Jurkat, Clone E6-1 (cell line): ENCODE measurements at regions not wholly inside any gene's neighbourhood (a gene's known extent, or its start where the extent isn't known, plus 50 kb on each side); places are given as distances from the start of the nearest gene placed in this dataset.
"Not testable (repeated sequence)": the region's sequence is repeated elsewhere in the genome, so short reads cannot be mapped to it uniquely, and the experiment has no call there.

ENCODE experiments used
- DNase-seq: peaks from one replicate; pipeline ENCODE4 v3.0.0-alpha.2; 2011; ENCODE audit warnings: low read depth, low spot score
- H3K4me3 ChIP-seq: 2 replicates; pipeline ENCODE4 v1.5.1; 2011; ENCODE audit warnings: mild to moderate bottlenecking, low read length, control low read depth, moderate library complexity

DNA sequence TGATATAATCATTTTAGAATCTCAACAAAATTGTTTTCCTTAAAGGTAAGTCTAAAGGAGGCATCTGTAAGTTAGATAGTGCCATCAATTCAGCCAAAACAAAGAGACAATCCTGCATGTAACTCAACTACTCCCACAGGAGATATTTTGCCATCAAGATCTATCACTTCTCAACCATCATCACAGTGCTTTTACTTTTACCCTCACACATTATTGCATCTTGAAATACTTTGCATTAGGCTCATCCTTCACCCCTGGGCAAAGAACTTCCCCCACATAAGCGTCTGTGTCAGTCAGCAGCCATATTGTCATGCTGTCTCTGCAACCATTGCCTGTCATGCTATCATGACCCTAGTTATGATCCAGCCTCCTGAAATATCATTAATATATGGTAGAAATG, 54.9 kb upstream of the NLGN1 start:
- no peak overlapping the region for H3K4me3 ChIP-seq
- no peak for DNase-seq

- H3K4me3 ChIP-seq = no peak overlapping the region
- DNase-seq = no peak
Measured at GRCh38 chr3:173340626-173341025, 56.9 kb upstream of the NLGN1 start.

DNA sequence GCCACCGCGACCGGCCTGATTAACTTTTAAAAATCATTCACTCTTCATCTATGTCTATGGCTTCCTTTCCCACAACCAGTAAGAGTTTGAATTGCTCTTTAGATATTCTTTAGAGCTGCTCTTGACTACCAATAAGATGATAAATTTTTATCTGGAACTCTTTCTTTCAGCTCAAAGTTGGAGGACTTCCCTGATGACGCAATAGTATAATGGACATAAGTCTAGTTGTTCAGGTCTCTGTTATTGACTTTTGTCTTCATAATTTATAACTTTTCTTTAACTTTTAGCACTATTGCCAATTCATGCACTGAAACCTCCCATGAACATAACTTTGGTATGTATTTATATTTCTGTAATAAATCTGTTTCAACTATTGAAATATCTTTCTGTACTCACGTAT, 61.3 kb upstream of the NLGN1 start:
- no peak overlapping the region for H3K4me3 ChIP-seq
- no peak for DNase-seq

GRCh38 chr3:173306110-173306509, 91.4 kb upstream of the NLGN1 start:
- no peak for DNase-seq
- no peak overlapping the region for H3K4me3 ChIP-seq

DNA sequence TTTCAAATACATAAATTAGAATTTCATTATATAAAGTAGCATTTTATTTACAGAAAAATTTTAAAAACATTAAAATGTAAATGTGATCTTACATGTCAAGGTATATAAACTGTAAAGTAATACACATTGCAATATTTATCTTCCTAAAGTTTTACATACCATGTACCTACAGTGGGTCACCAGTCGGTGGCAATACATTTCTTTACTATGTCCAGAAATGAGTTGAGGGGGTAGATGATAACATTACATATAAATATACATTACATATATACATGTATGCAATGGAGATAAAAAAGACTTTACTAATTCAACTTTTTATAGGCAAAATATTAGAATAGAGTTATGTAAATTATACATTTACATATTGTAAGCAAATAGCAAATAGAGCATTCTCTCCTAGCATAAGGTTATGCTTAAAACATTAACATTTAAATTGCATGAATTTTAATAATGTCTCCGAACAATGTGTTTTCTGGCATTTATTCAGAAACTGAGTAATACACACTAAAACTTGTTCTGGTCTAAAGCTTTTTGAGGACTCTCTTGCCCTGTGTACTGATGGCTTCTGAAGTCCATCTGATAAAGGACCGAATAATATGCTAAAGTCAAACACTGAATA, 93.3 kb upstream of the NLGN1 start:
- no peak overlapping the region for H3K4me3 ChIP-seq
- DNase-seq = no peak

- no peak for DNase-seq
Measured at GRCh38 chr3:173301647-173302046, 95.9 kb upstream of the NLGN1 start.

DNA sequence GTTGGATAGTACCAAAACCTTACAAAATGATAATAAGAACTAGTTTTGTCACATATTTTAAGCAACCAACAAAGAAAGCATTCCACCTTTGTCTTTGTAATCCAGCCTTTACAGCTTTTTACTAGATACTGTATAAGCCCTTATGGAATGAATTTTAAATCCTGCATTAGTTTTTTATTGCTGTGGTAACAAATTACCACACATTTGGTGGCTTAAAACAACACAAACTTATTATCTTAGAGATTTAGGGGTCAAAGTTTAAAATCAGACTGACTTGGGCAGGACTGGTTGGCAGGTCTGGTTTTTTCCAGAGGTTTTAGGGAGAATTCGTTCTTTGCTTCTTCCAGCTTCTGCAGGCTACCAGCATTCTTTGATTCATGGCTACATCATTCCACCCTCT, 108.5 kb upstream of the NLGN1 start:
- DNase-seq = no peak
- no peak overlapping the region for H3K4me3 ChIP-seq

More at GRCh38 chr3:173301647-173302046, 95.9 kb upstream of the NLGN1 start:
- no peak overlapping the region for H3K4me3 ChIP-seq

GRCh38 chr3:173287361-173287760, 110.2 kb upstream of the NLGN1 start:
- no peak overlapping the region for H3K4me3 ChIP-seq
- no peak for DNase-seq

- H3K4me3 ChIP-seq, DNase-seq: not testable (repeated sequence)
Measured at GRCh38 chr3:173286507-173286906, 111.0 kb upstream of the NLGN1 start.

DNA sequence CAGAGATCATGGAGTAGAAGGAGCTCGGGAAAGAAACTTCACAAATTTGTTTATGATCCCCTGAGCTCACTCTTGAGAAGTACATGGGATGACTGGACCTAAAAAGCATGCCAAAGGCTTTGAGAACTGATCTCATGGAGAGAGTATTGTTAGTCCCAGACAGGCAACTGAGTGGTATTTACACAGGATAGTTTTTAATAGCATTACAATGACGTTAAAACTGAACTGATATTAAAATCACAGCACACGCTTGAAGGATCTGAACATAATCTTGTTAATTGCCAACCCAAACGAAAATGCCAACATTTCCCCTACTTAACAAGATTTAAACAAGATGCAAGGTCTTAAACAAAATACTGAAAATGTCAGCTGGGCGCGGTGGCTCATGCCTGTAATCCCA, 113.2 kb upstream of the NLGN1 start:
- DNase-seq = no peak
- no peak overlapping the region for H3K4me3 ChIP-seq

- H3K4me3 ChIP-seq = no peak overlapping the region
- DNase-seq = peak; percentile 29
Measured at GRCh38 chr3:173275740-173276139, 121.8 kb upstream of the NLGN1 start.

DNA sequence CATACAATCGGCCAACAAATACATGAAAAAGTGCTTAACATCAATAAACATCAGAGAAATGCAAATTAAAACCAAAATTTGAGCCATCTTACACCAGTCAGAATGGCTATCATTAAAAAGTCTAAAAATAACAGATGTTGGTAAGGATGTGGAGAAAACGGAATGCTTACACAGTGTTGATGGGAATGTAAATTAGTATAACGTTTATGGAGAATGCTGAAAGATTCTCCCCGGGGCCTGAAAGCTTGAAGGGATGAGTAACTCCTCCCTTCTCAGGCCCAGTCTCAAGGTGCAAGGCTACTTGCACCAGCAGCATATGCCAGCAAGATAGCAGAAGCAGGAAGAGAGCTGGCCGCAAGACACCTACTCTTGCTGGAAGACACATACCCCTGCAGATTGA, 123.7 kb upstream of the NLGN1 start:
- H3K4me3 ChIP-seq = no peak overlapping the region
- DNase-seq = no peak

DNA sequence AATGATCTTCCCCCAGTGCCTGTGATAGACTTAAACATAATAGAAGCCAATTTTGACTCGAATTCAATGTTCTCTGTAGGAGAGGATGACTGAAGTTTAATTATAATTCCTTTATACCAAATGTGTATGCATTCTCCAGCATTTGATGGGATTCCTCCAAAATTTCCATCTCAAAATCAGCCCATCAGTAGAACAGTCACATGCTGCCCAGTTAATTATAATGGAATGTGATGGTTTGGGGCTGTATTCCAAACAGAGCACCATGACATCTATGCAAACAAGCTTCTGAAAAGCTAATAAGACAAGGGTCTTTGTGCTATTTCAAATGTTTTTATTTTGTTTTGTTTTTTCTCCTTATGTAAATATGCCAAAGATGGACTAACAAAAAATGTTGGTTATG, 127.7 kb upstream of the SPATA16 start:
- H3K4me3 ChIP-seq = no peak overlapping the region
- DNase-seq = no peak

- no peak for DNase-seq
- H3K4me3 ChIP-seq = no peak overlapping the region
Measured at GRCh38 chr3:173267716-173268115, 126.7 kb upstream of the SPATA16 start.

DNA sequence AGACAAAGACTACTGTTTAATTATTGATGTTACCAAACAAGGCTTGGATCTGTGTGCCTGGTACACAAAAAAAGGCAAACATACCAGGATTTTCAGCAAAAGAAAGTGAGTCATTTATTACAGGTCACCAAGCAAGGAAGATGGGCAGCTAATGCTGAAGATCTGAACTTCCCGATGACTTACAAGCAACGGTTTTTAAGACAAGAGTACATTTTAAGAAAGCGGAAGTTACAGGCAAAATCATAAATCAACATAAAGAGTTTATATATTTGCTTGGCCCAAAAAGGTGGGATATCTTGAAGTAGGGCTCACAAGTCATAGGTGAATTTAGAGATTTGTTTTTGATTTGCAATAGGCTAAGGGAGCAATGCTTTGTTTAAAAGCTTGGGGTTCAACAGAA, 125.4 kb upstream of the SPATA16 start:
- H3K4me3 ChIP-seq = no peak overlapping the region
- no peak for DNase-seq

DNA sequence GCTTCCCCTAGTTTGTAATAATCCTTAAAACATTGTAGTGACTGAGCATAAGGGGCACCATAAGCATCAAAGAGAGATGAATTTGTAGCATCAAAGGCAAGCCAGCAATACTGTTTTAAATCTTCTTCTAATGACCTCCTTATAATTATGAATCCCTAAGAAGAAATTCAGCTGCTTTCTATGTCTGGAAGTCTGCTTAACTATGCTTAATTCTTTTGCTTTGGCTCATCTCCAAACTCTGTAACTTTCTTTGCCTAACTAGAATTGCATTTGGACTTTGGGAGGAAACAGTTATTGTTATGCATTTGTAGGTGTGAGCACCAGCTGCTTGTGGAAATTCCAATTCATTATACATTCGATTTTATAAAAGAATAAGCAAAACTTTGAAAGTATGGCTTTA, 117.7 kb upstream of the SPATA16 start:
- H3K4me3 ChIP-seq = no peak overlapping the region
- no peak for DNase-seq

GRCh38 chr3:173257797-173258196, 116.8 kb upstream of the SPATA16 start:
- no peak for DNase-seq
- no peak overlapping the region for H3K4me3 ChIP-seq

DNA sequence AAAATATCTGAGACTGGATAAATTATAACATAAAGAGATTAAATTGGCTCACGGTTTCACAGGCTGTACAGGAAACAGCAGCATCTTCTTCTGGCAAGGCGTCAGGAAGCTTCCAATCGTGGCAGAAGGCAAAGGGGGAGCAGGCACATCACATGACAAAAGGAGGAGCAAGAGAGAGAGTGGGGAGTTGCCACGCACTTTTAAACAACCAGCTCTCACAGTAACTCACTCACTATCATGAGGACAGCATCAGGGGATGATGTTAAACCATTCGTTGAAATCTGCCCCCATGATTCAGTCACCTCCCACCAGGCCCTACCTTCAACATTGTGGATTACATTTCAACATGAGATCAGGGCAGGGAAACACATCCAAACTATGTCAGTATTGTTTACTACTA, 114.5 kb upstream of the SPATA16 start:
- no peak for DNase-seq
- no peak overlapping the region for H3K4me3 ChIP-seq

- no peak for DNase-seq
Measured at GRCh38 chr3:173253471-173253870, 112.4 kb upstream of the SPATA16 start.

DNA sequence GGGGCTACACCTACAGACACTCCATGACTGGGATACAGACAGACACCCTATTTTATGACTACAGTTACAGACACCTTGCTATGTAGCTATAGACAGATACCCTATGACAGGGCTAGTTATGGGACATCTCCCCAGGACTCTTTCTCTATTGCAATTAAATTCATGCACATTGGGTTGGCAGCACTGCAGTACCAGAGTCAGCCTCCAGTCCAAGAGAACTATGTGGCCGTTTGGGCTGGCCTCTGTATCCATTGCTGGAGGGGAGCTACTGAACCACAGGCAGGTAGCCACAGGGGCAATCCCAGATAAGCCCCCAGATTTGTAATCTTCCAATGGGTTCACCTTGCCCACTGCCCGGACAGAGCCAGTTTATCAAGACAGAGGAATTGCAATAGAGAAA, 108.4 kb upstream of the SPATA16 start:
- H3K4me3 ChIP-seq = no peak overlapping the region
- no peak for DNase-seq

More at GRCh38 chr3:173253471-173253870, 112.4 kb upstream of the SPATA16 start:
- H3K4me3 ChIP-seq = no peak overlapping the region

GRCh38 chr3:173241727-173242126, 100.7 kb upstream of the SPATA16 start:
- H3K4me3 ChIP-seq = no peak overlapping the region
- no peak for DNase-seq

DNA sequence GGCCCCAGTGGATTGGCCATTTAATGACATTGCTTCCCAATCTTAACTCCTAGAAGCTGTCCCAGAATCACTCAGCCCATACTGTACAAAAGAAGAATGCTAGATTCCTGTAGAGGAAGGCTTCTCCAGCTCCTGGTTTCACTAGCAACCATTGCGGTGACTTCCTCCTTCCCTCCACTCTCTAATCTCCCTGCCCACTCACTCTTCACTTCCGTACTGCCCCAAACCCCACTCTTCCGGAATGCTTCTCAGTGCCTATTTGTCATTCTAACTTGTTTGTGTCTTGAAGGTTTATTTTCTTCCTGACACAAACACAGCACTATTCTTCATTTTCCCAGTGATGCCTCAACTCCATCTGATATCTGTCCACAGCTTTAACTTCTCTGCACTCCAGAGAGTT, 97.1 kb upstream of the SPATA16 start:
- no peak for DNase-seq
- H3K4me3 ChIP-seq = no peak overlapping the region
